Body of pancreas (tissue), 4 donors: ENCODE measurements at regions not wholly inside any gene's neighbourhood (a gene's known extent, or its start where the extent isn't known, plus 50 kb on each side); places are given as distances from the start of the nearest gene placed in this dataset.
"Not testable (repeated sequence)": the region's sequence is repeated elsewhere in the genome, so short reads cannot be mapped to it uniquely, and the experiment has no call there.

ENCODE experiments used
- ATAC-seq: fragments of 150-250 bp; one replicate; pipeline ENCODE4 v1.9.1; 2016
- DNase-seq, 4 donors: peaks; one replicate each; pipeline ENCODE4 v3.0.0-alpha.2; 2019
- H3K27ac ChIP-seq, 4 donors: fragments of 200-600 bp; sonication (generic); 1 replicate in 3 of 4; 2 replicates in 1 of 4; pipeline versions ENCODE4 v1.5.1 to v1.6.1; 2016 to 2019; ENCODE audit warnings: mild to moderate bottlenecking in 1 of 4, mixed read lengths in 1 of 4, moderate library complexity in 1 of 4
- H3K27me3 ChIP-seq, 2 donors: fragments of 200-600 bp; sonication (generic); one replicate each; pipeline ENCODE4 v1.6.0; 2016; ENCODE audit warnings: mild to moderate bottlenecking in 1 of 2
- H3K36me3 ChIP-seq, 2 donors: fragments of 200-600 bp; sonication (generic); replicated peaks in 1 of 2; 2 replicates each; pipeline ENCODE4 v1.5.1; 2016; ENCODE audit warnings: low read depth in 2 of 2; ENCODE audit not compliant: insufficient read depth in 1 of 2
- H3K4me1 ChIP-seq: fragments of 200-600 bp; sonication (generic); one replicate; pipeline ENCODE4 v1.6.0; 2016
- H3K4me3 ChIP-seq, 2 donors: fragments of 200-600 bp; sonication (generic); 1 replicate in 1 of 2; 2 replicates in 1 of 2; pipeline ENCODE4 v1.5.1; 2016 to 2019
- H3K9me3 ChIP-seq, 3 donors: fragments of 200-600 bp; sonication (generic); 1 replicate in 2 of 3; 2 replicates in 1 of 3; pipeline ENCODE4 v1.5.1; 2016
- CTCF ChIP-seq, 7 experiments: fragments of 450-650 bp in 4 of 7; fragments of 200-600 bp in 3 of 7; sonication (generic) in 3 of 7; IDR thresholded peaks; one replicate each; pipeline ENCODE4 v1.5.1; 2016 to 2019; ENCODE audit warnings: antibody characterized with exemption in 7 of 7
- POLR2A ChIP-seq, 3 donors: fragments of 450-650 bp; IDR thresholded peaks; one replicate each; pipeline ENCODE4 v1.6.1; 2016; ENCODE audit warnings: antibody characterized with exemption in 3 of 3, mild to moderate bottlenecking in 2 of 3
- WGBS, 2 donors: methylation state at CpG; one replicate each; pipeline ENCODE4 v1.1.5; 2017; 5-methylcytosine and 5-hydroxymethylcytosine counted together
- intact Hi-C: fragments of 100-400 bp; cut with DNase I; formaldehyde crosslinking; loops from one replicate; pipeline ENCODE4 v1.15.1; 2023

- WGBS, 2 donors, result 23 to 28% methylated on average over 2 of the region's 2 CpGs
- ATAC-seq (no peak), DNase-seq (no peak)
- H3K4me1 ChIP-seq, result peaks cover 5% of the 10 kb centered on the region
- H3K36me3 ChIP-seq, result no peaks in the 10 kb centered on the region
- TF ChIP-seq CTCF (IDR thresholded peaks at IDR 0.05) (no peak), POLR2A (IDR thresholded peaks at IDR 0.05) (no peak)
- intact Hi-C loops, result no loop called here
- no peak overlapping the region for H3K27ac ChIP-seq
- no peaks in the 10 kb centered on the region for H3K27me3 ChIP-seq
- no peak overlapping the region for H3K4me3 ChIP-seq
- H3K9me3 ChIP-seq, result no peaks in the 10 kb centered on the region
These were observed 1261.1 kb downstream of the ROBO1 start for GRCh38 chr3:78506581-78507195.

GRCh38 chr3:78507196-78507984 is 1260.4 kb downstream of the ROBO1 start:
- Histone ChIP-seq H3K36me3 (no peaks in the 10 kb centered on the region), H3K4me3 (no peak overlapping the region), H3K4me1 (peaks cover 5% of the 10 kb centered on the region), H3K27me3 (no peaks in the 10 kb centered on the region), H3K9me3 (no peaks in the 10 kb centered on the region), H3K27ac (no peak overlapping the region)
- DNase-seq, result no peak
- TF ChIP-seq CTCF (IDR thresholded peaks at IDR 0.05) (no peak), POLR2A (IDR thresholded peaks at IDR 0.05) (no peak)
- intact Hi-C loops, result no loop called here
- no peak for ATAC-seq
- 16 to 17% methylated on average over 6 of the region's 6 CpGs for WGBS, 2 donors

- intact Hi-C loops, result no loop called here
- 47 to 58% methylated on average over 2 of the region's 2 CpGs for WGBS, 2 donors
- no peaks in the 10 kb centered on the region for H3K27me3 ChIP-seq
- H3K4me1 ChIP-seq, result peaks cover 5% of the 10 kb centered on the region
- no peaks in the 10 kb centered on the region for H3K9me3 ChIP-seq
- no peak overlapping the region for H3K27ac ChIP-seq
- H3K4me3 ChIP-seq, result no peak overlapping the region
- TF ChIP-seq CTCF (IDR thresholded peaks at IDR 0.05) (no peak), POLR2A (IDR thresholded peaks at IDR 0.05) (no peak)
- H3K36me3 ChIP-seq, result no peaks in the 10 kb centered on the region
- DNase-seq (no peak), ATAC-seq (no peak)
These were observed 1256.0 kb downstream of the ROBO1 start for GRCh38 chr3:78511840-78512239.

GRCh38 chr3:78512786-78513185 is 1255.0 kb downstream of the ROBO1 start:
- WGBS, 2 donors, result 52 to 63% methylated on average over 4 of the region's 4 CpGs
- H3K36me3 ChIP-seq, H3K4me1 ChIP-seq, H3K27me3 ChIP-seq, DNase-seq, H3K9me3 ChIP-seq, H3K27ac ChIP-seq, ATAC-seq, H3K4me3 ChIP-seq, intact Hi-C loops: not testable (repeated sequence)

GRCh38 chr3:78516437-78516836 is 1251.4 kb downstream of the ROBO1 start:
- H3K27ac ChIP-seq, result no peak overlapping the region
- 48 to 53% methylated on average over 3 of the region's 3 CpGs for WGBS, 2 donors
- H3K4me1 ChIP-seq, result no peaks in the 10 kb centered on the region
- no peaks in the 10 kb centered on the region for H3K9me3 ChIP-seq
- ATAC-seq (no peak), DNase-seq (no peak)
- TF ChIP-seq CTCF (IDR thresholded peaks at IDR 0.05) (no peak), POLR2A (IDR thresholded peaks at IDR 0.05) (no peak)
- intact Hi-C loops, result no loop called here
- H3K27me3 ChIP-seq, result no peaks in the 10 kb centered on the region
- H3K36me3 ChIP-seq, result no peaks in the 10 kb centered on the region
- H3K4me3 ChIP-seq, result no peak overlapping the region
